GM12878 (cell line): ENCODE measurements at regions not wholly inside any gene's neighbourhood (a gene's known extent, or its start where the extent isn't known, plus 50 kb on each side); places are given as distances from the start of the nearest gene placed in this dataset.

Experiments used
- POLR2AphosphoS5 ChIP-seq: IDR thresholded peaks from 2 replicates; pipeline ENCODE4 v1.6.1; 2011; ENCODE audit warnings: mild to moderate bottlenecking, low read length, inconsistent platforms
- RAD51 ChIP-seq: fragments of 450-650 bp; IDR thresholded peaks from 2 replicates; pipeline ENCODE4 v1.6.1; 2016; ENCODE audit warnings: moderate library complexity, mild to moderate bottlenecking, inconsistent platforms
- ZNF274 ChIP-seq: IDR thresholded peaks from one replicate; pipeline ENCODE4 v1.8.0; 2011; ENCODE audit not compliant: insufficient read length, insufficient read depth
- ZNF592 ChIP-seq: fragments of 450-650 bp; IDR thresholded peaks from 2 replicates; pipeline ENCODE4 v1.6.1; 2017; ENCODE audit warnings: mild to moderate bottlenecking, moderate library complexity
- TF ChIP-seq, protein P1 (sequence below): IDR thresholded peaks from 2 replicates; pipeline ENCODE4 v1.6.1; 2012; ENCODE audit warnings: improper control_type of control experiment, low read depth, low read length; ENCODE audit not compliant: insufficient replicate concordance

DNA sequence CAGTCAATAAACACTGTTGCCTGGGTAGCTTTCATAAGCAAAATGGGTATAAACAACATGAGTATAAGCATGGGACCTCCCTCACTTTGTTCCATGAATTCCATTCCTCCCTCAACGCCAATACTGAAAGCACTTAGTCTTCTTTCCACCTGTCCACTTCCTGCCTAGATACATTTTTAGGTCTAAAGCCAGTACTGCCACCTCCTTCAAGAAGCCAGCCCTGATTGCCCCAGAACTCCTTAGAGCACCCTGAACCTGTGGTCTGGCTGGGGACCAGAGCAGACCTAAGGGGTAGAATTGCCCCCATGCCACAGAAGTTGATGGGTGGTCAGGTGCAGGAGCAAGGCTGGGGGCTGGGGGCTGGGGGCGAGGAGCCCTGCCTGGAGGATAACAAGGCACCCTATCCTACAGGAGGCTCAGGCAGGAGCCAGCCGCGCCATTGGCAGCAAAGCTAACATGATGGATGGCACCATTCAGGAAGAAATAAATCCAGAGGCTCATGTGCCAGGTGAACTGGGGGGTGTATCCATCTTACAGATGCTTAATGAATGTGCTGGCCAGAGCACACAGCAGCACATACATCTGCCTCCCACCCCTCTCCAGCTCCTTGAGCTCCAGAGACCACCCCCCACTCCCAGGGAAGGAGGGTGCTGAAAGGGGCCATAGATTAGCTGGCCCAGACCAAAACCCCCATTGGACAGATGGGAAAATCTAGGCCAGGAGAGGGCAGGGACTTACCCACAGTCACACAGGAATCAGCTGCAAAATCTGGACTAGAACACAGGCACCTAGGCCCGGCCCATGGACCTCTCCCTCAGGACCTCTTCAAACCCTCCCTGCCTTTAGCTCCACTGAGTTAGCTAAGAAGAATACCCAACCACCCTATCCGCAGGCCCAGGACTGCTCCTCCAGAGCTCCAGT lies 113.8 kb upstream of the LINGO1 start (continued):
- TF ChIP-seq ZNF592 = no peak
- no peak for TF ChIP-seq POLR2AphosphoS5
- TF ChIP-seq ZNF274 = no peak
- TF ChIP-seq, protein P1, sequence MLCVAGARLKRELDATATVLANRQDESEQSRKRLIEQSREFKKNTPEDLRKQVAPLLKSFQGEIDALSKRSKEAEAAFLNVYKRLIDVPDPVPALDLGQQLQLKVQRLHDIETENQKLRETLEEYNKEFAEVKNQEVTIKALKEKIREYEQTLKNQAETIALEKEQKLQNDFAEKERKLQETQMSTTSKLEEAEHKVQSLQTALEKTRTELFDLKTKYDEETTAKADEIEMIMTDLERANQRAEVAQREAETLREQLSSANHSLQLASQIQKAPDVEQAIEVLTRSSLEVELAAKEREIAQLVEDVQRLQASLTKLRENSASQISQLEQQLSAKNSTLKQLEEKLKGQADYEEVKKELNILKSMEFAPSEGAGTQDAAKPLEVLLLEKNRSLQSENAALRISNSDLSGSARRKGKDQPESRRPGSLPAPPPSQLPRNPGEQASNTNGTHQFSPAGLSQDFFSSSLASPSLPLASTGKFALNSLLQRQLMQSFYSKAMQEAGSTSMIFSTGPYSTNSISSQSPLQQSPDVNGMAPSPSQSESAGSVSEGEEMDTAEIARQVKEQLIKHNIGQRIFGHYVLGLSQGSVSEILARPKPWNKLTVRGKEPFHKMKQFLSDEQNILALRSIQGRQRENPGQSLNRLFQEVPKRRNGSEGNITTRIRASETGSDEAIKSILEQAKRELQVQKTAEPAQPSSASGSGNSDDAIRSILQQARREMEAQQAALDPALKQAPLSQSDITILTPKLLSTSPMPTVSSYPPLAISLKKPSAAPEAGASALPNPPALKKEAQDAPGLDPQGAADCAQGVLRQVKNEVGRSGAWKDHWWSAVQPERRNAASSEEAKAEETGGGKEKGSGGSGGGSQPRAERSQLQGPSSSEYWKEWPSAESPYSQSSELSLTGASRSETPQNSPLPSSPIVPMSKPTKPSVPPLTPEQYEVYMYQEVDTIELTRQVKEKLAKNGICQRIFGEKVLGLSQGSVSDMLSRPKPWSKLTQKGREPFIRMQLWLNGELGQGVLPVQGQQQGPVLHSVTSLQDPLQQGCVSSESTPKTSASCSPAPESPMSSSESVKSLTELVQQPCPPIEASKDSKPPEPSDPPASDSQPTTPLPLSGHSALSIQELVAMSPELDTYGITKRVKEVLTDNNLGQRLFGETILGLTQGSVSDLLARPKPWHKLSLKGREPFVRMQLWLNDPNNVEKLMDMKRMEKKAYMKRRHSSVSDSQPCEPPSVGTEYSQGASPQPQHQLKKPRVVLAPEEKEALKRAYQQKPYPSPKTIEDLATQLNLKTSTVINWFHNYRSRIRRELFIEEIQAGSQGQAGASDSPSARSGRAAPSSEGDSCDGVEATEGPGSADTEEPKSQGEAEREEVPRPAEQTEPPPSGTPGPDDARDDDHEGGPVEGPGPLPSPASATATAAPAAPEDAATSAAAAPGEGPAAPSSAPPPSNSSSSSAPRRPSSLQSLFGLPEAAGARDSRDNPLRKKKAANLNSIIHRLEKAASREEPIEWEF = no peak
- TF ChIP-seq RAD51 = no peak
